ENCODE measurements at regions not wholly inside any gene's neighbourhood (a gene's known extent, or its start where the extent isn't known, plus 50 kb on each side); places are given as distances from the start of the nearest gene placed in this dataset.
A peak's percentile ranks its signal among the peaks of the same experiment; 100 is the strongest.

- no peak overlapping the region for H3K4me3 Mint-ChIP-seq
- H3K4me1 Mint-ChIP-seq = peaks cover 28% of the 10 kb centered on the region
- no peak for DNase-seq
- no peaks in the 10 kb centered on the region for H3K9me3 Mint-ChIP-seq
- H3K36me3 Mint-ChIP-seq (ENCODE audit: low read depth) = no peaks in the 10 kb centered on the region
- TF ChIP-seq, protein P1, sequence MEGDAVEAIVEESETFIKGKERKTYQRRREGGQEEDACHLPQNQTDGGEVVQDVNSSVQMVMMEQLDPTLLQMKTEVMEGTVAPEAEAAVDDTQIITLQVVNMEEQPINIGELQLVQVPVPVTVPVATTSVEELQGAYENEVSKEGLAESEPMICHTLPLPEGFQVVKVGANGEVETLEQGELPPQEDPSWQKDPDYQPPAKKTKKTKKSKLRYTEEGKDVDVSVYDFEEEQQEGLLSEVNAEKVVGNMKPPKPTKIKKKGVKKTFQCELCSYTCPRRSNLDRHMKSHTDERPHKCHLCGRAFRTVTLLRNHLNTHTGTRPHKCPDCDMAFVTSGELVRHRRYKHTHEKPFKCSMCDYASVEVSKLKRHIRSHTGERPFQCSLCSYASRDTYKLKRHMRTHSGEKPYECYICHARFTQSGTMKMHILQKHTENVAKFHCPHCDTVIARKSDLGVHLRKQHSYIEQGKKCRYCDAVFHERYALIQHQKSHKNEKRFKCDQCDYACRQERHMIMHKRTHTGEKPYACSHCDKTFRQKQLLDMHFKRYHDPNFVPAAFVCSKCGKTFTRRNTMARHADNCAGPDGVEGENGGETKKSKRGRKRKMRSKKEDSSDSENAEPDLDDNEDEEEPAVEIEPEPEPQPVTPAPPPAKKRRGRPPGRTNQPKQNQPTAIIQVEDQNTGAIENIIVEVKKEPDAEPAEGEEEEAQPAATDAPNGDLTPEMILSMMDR (IDR thresholded peaks at IDR 0.05) = no peak
- H3K27me3 Mint-ChIP-seq (ENCODE audit: low read depth, poor library complexity) = peaks cover 4% of the 10 kb centered on the region
- H3K27ac Mint-ChIP-seq = no peak overlapping the region
Measured at GRCh38 chr1:70675737-70676156, 264.7 kb downstream of the CTH start.

- H3K9me3 Mint-ChIP-seq = no peaks in the 10 kb centered on the region
- no peaks in the 10 kb centered on the region for H3K36me3 Mint-ChIP-seq (ENCODE audit: low read depth)
- H3K4me1 Mint-ChIP-seq = no peaks in the 10 kb centered on the region
- no peak overlapping the region for H3K27ac Mint-ChIP-seq
- DNase-seq = peak; percentile 66
- H3K4me3 Mint-ChIP-seq = no peak overlapping the region
- TF ChIP-seq, protein P1 (IDR thresholded peaks at IDR 0.05) = peak; percentile 84
- H3K27me3 Mint-ChIP-seq (ENCODE audit: low read depth, poor library complexity) = peaks cover 9% of the 10 kb centered on the region
Measured at GRCh38 chr1:70685300-70686286, 274.5 kb downstream of the CTH start.

DNA sequence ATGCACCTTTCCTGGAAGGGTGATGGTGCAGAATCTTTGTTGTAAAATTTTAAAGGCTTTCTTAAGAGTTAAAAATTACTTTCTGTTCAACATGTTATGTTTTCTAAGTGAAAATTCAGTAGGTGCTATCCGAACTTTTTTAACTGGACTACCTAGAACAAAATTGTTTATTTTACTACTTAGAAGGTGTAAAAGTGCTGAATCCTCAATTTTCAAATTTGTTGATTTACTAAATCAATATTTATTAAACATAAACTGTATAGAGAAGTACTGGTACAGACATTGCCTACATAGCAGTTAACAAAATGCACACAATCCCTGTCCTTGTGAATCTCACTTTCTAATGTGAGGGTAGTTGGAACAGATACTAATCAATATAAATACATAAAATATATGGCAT is 277.5 kb downstream of the CTH start:
- H3K4me1 Mint-ChIP-seq = no peaks in the 10 kb centered on the region
- peaks cover 9% of the 10 kb centered on the region for H3K27me3 Mint-ChIP-seq (ENCODE audit: low read depth, poor library complexity)
- TF ChIP-seq, protein P1 (IDR thresholded peaks at IDR 0.05) = no peak
- no peak for DNase-seq
- no peaks in the 10 kb centered on the region for H3K36me3 Mint-ChIP-seq (ENCODE audit: low read depth)
- H3K9me3 Mint-ChIP-seq = no peaks in the 10 kb centered on the region
- no peak overlapping the region for H3K27ac Mint-ChIP-seq
- no peak overlapping the region for H3K4me3 Mint-ChIP-seq

DNA sequence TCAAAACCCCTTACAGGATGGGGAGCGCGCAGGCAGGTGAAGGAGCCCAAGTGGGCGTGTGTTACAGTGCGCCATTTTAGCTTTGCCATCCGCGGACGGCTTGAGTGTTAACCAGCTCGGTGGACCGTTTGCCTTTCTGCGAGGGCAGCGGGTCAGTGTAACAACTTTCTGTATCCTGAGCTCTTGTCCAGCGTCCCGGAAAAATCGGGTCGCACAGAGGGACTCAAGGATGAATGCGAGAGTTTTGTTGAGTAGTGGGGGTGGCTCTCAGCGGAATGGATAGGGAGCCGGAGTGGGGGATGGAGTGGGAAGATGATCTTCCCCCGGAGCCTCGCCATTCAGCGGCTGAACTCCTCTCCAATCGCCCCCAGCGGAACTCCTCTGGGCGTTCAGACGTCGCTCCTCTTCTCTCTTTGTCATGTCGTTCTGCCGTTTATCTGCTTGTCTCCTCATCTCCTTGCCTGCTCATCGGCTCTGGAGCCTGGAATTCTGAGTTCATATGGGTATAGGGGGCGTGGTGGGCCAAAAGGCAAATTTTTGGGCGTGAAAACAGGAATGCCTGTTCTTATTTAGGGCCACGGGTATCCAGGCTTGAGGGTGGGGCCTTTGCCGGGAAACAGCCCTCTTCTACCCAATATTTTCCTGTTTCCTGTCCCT is 295.4 kb downstream of the CTH start:
- no peak overlapping the region for H3K27ac Mint-ChIP-seq
- peaks cover 4% of the 10 kb centered on the region for H3K9me3 Mint-ChIP-seq
- TF ChIP-seq, protein P1 (IDR thresholded peaks at IDR 0.05) = no peak
- peak; percentile 12 for DNase-seq
- no peaks in the 10 kb centered on the region for H3K36me3 Mint-ChIP-seq (ENCODE audit: low read depth)
- H3K27me3 Mint-ChIP-seq (ENCODE audit: low read depth, poor library complexity) = peaks cover 4% of the 10 kb centered on the region
- H3K4me3 Mint-ChIP-seq = peak overlapping the region; percentile 86
- no peaks in the 10 kb centered on the region for H3K4me1 Mint-ChIP-seq

DNA sequence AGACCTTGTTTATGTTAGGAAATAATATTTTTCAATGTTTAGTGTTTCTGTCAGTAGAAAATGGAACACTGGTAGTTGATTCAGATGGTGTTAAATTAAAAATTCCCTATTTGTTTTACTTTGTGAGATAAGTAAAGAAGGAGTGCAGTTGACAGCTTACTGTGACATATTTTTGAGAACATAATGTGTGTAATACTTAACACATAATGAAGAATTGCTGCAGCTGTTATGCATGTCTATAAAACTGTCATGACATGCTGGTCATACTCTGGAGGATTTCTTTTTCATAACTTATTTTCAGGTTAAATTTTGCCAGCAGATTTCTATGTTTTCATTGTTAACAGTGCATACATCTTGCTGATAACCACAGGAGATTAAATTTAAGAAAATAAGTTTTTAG is 296.1 kb downstream of the CTH start:
- no peak overlapping the region for H3K27ac Mint-ChIP-seq

More for the DNA sequence above, 296.1 kb downstream of the CTH start:
- peak overlapping the region; percentile 86 for H3K4me3 Mint-ChIP-seq
- H3K4me1 Mint-ChIP-seq = no peaks in the 10 kb centered on the region
- H3K9me3 Mint-ChIP-seq = peaks cover 4% of the 10 kb centered on the region
- no peaks in the 10 kb centered on the region for H3K36me3 Mint-ChIP-seq (ENCODE audit: low read depth)
- TF ChIP-seq, protein P1 (IDR thresholded peaks at IDR 0.05) = no peak
- H3K27me3 Mint-ChIP-seq (ENCODE audit: low read depth, poor library complexity) = peaks cover 8% of the 10 kb centered on the region
- no peak for DNase-seq

Data from nephron progenitor cell (in vitro differentiated cells).